ENCODE measurements at regions not wholly inside any gene's neighbourhood (a gene's known extent, or its start where the extent isn't known, plus 50 kb on each side); places are given as distances from the start of the nearest gene placed in this dataset.
"Not testable (repeated sequence)": the region's sequence is repeated elsewhere in the genome, so short reads cannot be mapped to it uniquely, and the experiment has no call there.

- DNase-seq = no peak
Measured at GRCh38 chr6:133757335-133757734, 131.6 kb upstream of the TCF21 start.

- DNase-seq = no peak
Measured at GRCh38 chr6:133758815-133759335, 130.0 kb upstream of the TCF21 start.

GRCh38 chr6:133759524-133759923 lies 129.4 kb upstream of the TCF21 start:
- no peak for DNase-seq

DNA sequence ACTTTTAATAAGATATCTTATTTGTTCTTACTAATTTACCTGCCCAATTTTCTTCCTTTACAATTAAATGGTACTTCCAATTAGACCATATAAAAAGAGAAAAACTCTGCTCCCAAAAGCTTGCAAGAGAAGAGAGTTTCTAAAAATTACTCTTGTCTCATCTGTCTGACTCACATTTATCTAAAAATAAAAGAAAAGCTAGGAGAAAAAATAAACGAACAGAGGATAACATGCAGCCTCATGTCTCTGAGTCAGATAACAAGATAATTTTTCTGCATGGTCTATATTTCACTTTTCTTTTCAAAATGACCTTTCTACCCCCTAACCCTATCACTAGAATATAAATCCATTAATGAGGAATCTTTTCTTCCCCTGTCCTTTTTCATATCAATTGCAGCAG lies 127.2 kb upstream of the TCF21 start:
- no peak for DNase-seq

DNA sequence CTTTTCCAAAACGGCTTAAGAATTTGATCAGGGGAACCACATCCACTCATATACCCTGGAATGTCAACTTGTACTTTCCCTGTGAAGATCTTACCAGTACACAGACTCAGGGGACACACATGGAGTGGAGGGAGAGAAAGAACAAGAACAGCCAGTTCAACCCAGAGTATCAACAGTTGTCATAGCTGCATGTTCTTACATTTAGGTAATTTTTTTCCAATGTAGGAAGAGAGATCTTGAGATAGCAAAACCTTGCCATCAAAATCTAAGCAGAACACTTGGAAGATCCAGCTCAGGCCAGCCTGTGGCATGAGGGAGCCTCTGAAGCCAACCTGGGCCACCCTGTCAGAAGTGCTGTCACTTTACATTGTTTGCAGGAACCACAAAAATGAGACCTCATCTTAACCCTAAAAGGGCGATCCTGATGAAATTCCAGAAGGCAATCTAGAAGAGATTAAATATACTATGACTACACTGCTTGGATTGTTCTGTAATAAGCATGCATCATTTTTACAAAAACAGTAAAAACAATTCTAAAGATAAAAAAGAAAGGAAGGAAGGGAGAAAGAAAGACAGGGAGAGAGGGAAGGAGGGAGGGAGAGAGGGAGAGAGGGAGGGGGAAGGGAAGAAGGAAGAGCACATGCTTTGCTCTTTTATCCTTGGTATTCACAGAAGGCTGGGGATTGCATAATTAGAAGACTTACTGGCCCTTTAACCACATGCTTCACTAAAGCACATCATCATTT lies 124.7 kb upstream of the TCF21 start:
- DNase-seq = no peak

DNA sequence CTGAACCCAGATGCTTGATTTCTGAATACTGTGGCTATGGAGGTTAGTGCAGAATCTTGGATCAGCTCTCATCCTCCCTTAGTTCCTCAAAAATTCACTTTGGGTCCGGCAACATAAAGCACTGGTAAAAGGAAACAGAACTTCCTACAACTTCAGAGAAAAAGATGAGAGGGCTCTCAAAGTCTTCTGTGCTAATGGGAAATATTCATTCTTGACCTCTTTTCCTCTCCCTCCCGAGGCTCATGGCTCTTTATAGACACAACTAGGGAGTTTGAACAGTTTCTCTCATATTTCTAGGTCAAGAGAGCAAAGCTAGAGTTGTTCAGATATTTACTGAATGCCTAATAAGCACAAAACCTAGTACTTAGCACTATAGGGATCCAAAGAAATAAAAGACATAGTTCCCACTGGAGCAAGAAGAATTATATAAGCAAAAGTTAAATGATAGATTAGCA lies 124.1 kb upstream of the TCF21 start:
- no peak for DNase-seq

- no peak for DNase-seq
Measured at GRCh38 chr6:133767357-133767970, 121.4 kb upstream of the TCF21 start.

GRCh38 chr6:133768656-133769295 lies 120.1 kb upstream of the TCF21 start:
- no peak for DNase-seq

- DNase-seq = no peak
Measured at GRCh38 chr6:133769463-133769862, 119.5 kb upstream of the TCF21 start.

DNA sequence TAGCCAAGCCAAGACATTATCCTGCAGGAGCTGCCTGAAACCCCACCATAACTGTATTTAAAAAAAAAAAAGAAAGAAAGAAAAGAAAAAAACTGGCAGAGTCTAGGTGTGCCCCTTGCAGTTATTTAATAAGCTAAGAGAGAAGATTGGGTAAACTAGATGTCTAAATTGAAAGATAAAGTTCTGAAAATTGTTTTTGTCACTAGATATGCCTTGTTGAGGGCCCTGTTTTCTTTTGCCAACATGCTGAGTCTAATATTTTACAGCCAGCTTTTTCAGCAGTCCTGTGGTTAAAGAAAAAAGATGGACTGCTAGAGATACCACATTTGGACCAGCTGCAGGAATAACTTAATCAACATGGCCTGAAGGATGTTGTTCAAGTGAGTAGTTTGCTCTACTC lies 116.3 kb upstream of the TCF21 start:
- no peak for DNase-seq

- DNase-seq = no peak
Measured at GRCh38 chr6:133773776-133774175, 115.1 kb upstream of the TCF21 start.

GRCh38 chr6:133774356-133774755 lies 114.6 kb upstream of the TCF21 start:
- DNase-seq = no peak

DNA sequence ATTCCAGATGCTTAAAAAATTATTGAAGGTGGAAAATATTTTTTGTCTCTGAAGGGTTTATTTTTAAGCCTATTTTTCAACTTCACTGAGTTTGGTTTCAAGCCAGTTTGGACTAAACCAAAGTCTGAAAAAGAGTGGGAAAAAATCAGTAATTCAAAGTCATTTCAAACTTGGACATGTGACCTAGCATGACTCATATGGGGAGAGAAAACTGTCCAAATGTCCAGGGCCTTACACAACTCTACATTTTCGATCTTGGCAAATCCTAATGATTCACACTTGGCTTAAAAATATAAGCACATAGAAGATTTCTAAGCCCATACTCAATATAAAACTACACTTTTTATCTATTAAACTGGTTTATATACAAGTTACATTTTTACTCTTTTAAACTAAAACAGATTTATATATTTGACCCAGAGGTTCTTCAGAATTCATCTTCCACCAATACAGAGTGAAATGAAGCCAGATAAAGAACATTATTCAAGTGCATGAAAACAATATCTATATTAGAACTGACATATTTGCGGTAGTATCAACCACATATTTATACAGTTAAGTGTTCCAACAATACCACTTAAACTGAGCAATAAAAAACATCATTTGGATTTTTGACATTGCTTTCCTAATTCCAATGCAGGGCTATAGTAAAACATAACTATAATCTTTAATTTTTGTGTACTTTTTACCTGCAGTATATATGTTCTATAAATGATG lies 110.3 kb upstream of the TCF21 start:
- DNase-seq = peak in 2 of 4 experiments; percentile 3 to 17

DNA sequence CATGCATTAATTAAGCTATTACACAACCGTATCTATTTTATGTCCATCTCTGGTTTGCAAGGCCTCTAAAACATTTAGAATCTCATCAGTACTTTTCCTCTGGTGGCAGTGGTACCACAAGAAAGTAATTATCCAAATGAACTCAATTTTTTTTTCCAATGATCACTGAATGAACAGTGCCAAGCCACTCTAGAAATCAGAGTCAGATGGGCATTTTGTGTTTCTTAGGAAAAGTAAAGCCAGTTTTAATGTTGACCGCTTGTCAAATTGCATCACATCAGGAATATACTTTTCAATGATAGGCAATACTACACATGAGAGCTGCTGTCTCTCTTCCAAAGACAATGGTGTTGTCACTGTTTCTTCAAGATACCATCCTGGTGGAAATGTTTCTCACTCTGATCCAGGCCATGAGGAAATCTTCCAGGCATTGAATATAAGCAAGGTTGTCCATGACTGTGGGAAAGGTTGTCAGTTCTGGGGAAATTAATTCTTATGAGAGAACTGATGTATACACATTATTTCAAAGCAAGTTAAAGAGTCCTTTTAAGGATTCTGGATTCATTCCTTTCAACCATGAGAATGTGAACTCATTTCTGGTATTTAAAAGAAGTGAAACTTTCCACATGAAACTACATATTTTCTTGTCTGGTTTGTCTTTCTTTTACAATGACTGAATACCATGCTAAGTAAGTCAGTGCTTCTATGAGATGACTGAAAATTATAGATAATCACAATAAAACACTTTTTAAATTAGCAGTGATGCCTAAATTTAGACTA lies 108.8 kb upstream of the TCF21 start:
- no peak for DNase-seq

- DNase-seq = no peak
Measured at GRCh38 chr6:133786016-133786415, 102.9 kb upstream of the TCF21 start.

DNA sequence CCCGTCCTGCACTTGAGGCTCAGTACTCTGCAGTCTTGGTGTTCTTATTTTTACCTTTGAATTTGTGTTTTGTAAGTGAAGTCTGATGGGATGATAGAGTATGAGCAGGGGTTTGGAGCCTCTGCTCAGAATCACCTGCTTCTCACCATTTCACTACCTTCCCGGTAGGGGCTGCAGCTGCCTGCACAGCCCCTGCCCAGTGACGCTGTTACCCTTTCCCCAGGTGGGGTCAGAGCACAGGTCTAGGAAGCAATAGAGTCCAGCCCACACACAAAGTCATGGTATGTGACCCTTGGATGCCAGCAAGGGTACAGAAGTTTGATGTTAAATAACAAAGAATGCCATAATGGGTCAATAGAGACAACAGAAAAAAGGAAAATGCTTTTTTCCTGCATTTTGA lies 101.8 kb upstream of the TCF21 start:
- DNase-seq = no peak

- no peak for DNase-seq
Measured at GRCh38 chr6:133787859-133788505, 100.9 kb upstream of the TCF21 start.

DNA sequence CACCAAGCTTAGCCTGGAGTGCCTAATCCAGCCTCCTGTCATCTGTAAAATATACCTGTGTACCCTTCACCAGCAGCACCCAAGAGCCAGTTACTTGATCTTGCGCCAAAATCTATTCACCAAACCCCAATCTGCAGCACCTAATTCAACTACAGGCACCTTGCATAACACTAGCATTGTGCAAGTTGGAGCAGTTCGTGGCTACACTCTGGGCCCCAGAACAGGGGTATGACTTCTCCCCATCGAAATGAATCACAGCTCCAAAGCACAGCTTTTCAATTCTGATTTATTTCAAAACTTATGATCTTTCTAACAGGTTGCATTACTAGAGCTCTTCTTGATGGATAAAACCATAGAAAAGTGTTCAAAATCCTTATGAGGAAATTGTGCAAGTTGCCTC lies 100.4 kb upstream of the TCF21 start:
- no peak for DNase-seq

GRCh38 chr6:133789449-133789848 lies 99.5 kb upstream of the TCF21 start:
- DNase-seq = not testable (repeated sequence)

DNA sequence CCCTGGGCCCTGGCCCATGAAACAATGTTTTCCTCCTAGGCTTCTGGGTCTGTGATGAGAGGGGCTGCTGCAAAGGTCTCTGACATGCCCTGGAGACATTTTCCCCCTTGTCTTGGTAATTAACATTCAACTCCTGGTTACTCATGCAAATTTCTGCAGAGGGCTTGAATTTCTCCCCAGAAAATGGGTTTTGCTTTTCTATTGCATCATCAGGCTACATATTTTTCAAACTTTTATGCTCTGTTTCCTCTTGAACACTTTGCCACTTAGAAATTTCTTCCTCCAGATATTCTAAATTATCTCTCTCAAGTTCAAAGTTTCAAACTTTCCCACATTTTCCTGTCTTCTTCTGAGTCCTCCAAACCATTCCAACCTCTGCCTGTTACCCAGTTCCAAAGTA lies 98.2 kb upstream of the TCF21 start:
- DNase-seq = not testable (repeated sequence)

DNA sequence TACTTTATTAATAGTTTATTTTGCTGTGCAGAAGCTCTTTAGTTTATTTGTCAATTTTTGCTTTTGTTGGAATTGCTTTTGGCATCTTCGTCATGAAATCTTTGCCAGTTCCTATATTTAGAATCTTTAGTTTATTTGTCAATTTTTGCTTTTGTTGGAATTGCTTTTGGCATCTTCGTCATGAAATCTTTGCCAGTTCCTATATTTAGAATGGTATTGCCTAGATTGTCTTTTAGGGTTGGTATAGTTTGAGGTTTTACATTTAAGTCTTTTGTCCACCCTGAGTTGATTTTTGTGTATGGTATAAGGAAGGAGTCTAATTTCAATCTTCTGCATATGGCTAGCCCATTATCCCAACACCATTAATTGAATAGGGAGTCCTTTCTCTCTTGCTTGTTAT lies 93.9 kb upstream of the TCF21 start:
- DNase-seq = not testable (repeated sequence)

DNA sequence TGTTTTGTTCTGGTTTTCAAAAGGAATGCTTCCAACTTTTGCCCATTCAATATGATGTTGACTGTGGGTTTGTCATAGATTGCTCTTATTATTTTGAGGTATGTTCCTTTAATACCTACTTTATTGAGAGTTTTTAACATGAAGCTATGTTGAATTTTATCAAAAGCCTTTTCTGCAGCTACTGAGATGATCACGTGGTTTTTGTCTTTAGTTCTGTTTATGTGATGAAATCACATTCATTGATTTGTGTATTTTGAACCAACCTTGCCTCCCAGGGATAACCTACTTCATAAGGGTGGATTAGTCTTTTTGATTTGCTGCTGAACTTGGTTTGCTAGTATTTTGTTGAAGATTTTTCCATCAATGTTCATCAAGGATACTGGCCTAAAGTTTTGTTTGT lies 92.7 kb upstream of the TCF21 start:
- no peak for DNase-seq
